H9 (cell line): ENCODE measurements at regions not wholly inside any gene's neighbourhood (a gene's known extent, or its start where the extent isn't known, plus 50 kb on each side); places are given as distances from the start of the nearest gene placed in this dataset.

Experiments
- DNase-seq: peaks from one replicate; pipeline ENCODE4 v3.0.0-alpha.2; 2017
- H2AFZ ChIP-seq: one replicate; pipeline ENCODE4 v1.6.1; 2013; ENCODE audit warnings: mild to moderate bottlenecking, low read length, control low read depth, moderate library complexity
- H2AK5ac ChIP-seq: 2 replicates; pipeline ENCODE4 v1.6.1; 2013; ENCODE audit warnings: low read length, control low read depth, mixed read lengths; ENCODE audit not compliant: insufficient read length
- H2BK120ac ChIP-seq: one replicate; pipeline ENCODE4 v1.6.1; 2013; ENCODE audit warnings: low read depth, mild to moderate bottlenecking, low read length, control low read depth, inconsistent platforms; ENCODE audit not compliant: poor library complexity, severe bottlenecking
- H2BK12ac ChIP-seq: 2 replicates; pipeline ENCODE4 v1.6.1; 2013; ENCODE audit warnings: low read length, control low read depth, mixed read lengths, low read depth; ENCODE audit not compliant: insufficient read length
- H2BK15ac ChIP-seq: 2 replicates; pipeline ENCODE4 v1.6.1; 2013; ENCODE audit warnings: low read depth, low read length, control low read depth
- H2BK20ac ChIP-seq: one replicate; pipeline ENCODE4 v1.6.1; 2013; ENCODE audit warnings: low read depth, mild to moderate bottlenecking, low read length, control low read depth, inconsistent platforms; ENCODE audit not compliant: poor library complexity, severe bottlenecking
- H2BK5ac ChIP-seq: 2 replicates; pipeline ENCODE4 v1.6.1; 2013; ENCODE audit warnings: low read length, control low read depth, mixed read lengths; ENCODE audit not compliant: insufficient read length
- H3K14ac ChIP-seq: 2 replicates; pipeline ENCODE4 v1.6.1; 2013; ENCODE audit warnings: low read length, control low read depth; ENCODE audit not compliant: insufficient read depth
- H3K18ac ChIP-seq: 2 replicates; pipeline ENCODE4 v1.6.1; 2013; ENCODE audit warnings: low read depth, mild to moderate bottlenecking, mixed read lengths, low read length, control low read depth; ENCODE audit not compliant: insufficient read length
- H3K23ac ChIP-seq: 2 replicates; pipeline ENCODE4 v1.6.1; 2013; ENCODE audit warnings: low read length, control low read depth, mixed read lengths, low read depth; ENCODE audit not compliant: insufficient read length
- H3K23me2 ChIP-seq: 2 replicates; pipeline ENCODE4 v1.6.1; 2013; ENCODE audit warnings: low read depth, mild to moderate bottlenecking, mixed read lengths, low read length, control low read depth; ENCODE audit not compliant: insufficient read length, poor library complexity, severe bottlenecking
- H3K27ac ChIP-seq: 2 replicates; pipeline ENCODE4 v1.5.1; 2013; ENCODE audit warnings: low read length, control low read depth, mixed read lengths, low read depth; ENCODE audit not compliant: insufficient read length
- H3K27me3 ChIP-seq: 2 replicates; pipeline ENCODE4 v1.6.1; 2013; ENCODE audit warnings: low read length, control low read depth, inconsistent platforms; ENCODE audit not compliant: insufficient read depth
- H3K4ac ChIP-seq: 2 replicates; pipeline ENCODE4 v1.6.1; 2013; ENCODE audit warnings: low read depth, mild to moderate bottlenecking, control low read depth, inconsistent platforms, low read length, moderate library complexity
- H3K4me1 ChIP-seq: 2 replicates; pipeline ENCODE4 v1.6.1; 2013; ENCODE audit warnings: low read length, control low read depth, inconsistent platforms; ENCODE audit not compliant: insufficient read depth
- H3K4me2 ChIP-seq: 2 replicates; pipeline ENCODE4 v1.6.1; 2013; ENCODE audit warnings: low read length, control low read depth, mixed read lengths; ENCODE audit not compliant: insufficient read length, insufficient read depth
- H3K56ac ChIP-seq: 2 replicates; pipeline ENCODE4 v1.6.1; 2013; ENCODE audit warnings: low read depth, mild to moderate bottlenecking, mixed read lengths, low read length, control low read depth; ENCODE audit not compliant: insufficient read length
- H3K79me1 ChIP-seq: 2 replicates; pipeline ENCODE4 v1.6.1; 2013; ENCODE audit warnings: low read depth, mild to moderate bottlenecking, moderate library complexity, low read length, control low read depth, inconsistent platforms; ENCODE audit not compliant: insufficient read depth, poor library complexity, severe bottlenecking
- H3K79me2 ChIP-seq: 2 replicates; pipeline ENCODE4 v1.6.1; 2013; ENCODE audit warnings: low read length, control low read depth, inconsistent platforms; ENCODE audit not compliant: insufficient read depth
- H3K9ac ChIP-seq: 2 replicates; pipeline ENCODE4 v1.6.1; 2013; ENCODE audit warnings: low read length, control low read depth, mixed read lengths; ENCODE audit not compliant: insufficient read length; ENCODE audit errors: extremely low read depth
- H3K9me3 ChIP-seq: one replicate; pipeline ENCODE4 v1.6.1; 2013; ENCODE audit warnings: low read depth, low read length, inconsistent platforms; ENCODE audit not compliant: control insufficient read depth
- H3T11ph ChIP-seq: one replicate; pipeline ENCODE4 v1.6.1; 2013; ENCODE audit warnings: mild to moderate bottlenecking, low read length, control low read depth, inconsistent platforms
- H4K20me1 ChIP-seq: one replicate; pipeline ENCODE4 v1.6.1; 2013; ENCODE audit not compliant: control insufficient read depth, insufficient read length, insufficient read depth
- H4K5ac ChIP-seq: 2 replicates; pipeline ENCODE4 v1.6.1; 2013; ENCODE audit warnings: low read depth, mild to moderate bottlenecking, mixed read lengths, low read length, control low read depth; ENCODE audit not compliant: insufficient read length
- H4K8ac ChIP-seq: replicated peaks from 2 replicates; pipeline ENCODE4 v1.6.1; 2013; ENCODE audit warnings: low read length, control low read depth, mixed read lengths, low read depth; ENCODE audit not compliant: insufficient read length
- H4K91ac ChIP-seq: 2 replicates; pipeline ENCODE4 v1.6.1; 2013; ENCODE audit warnings: low read depth, mild to moderate bottlenecking, moderate library complexity, mixed read lengths, low read length, control low read depth; ENCODE audit not compliant: insufficient read length
- H3K27ac Mint-ChIP-seq, 3 experiments: 2 replicates in 2 of 3; 3 replicates in 1 of 3; pipeline ENCODE4 v1.8.0; 2020 to 2021; ENCODE audit warnings: mixed read lengths in 3 of 3, mild to moderate bottlenecking in 1 of 3, moderate library complexity in 1 of 3
- H3K27me3 Mint-ChIP-seq: 2 replicates; pipeline ENCODE4 v1.8.0; 2021; ENCODE audit warnings: low read depth, mild to moderate bottlenecking, moderate library complexity, mixed read lengths
- H3K36me3 Mint-ChIP-seq, 3 experiments: 2 replicates in 2 of 3; 3 replicates in 1 of 3; pipeline ENCODE4 v1.8.0; 2020 to 2021; ENCODE audit warnings: low read depth in 3 of 3, mixed read lengths in 3 of 3; ENCODE audit not compliant: insufficient read depth in 1 of 3
- H3K4me1 Mint-ChIP-seq, 2 experiments: 2 replicates each; pipeline ENCODE4 v1.8.0; 2020; ENCODE audit warnings: mixed read lengths in 2 of 2
- H3K4me3 Mint-ChIP-seq, 2 experiments: 2 replicates in 1 of 2; 3 replicates in 1 of 2; pipeline ENCODE4 v1.8.0; 2020 to 2021; ENCODE audit warnings: mild to moderate bottlenecking in 2 of 2, mixed read lengths in 2 of 2, moderate library complexity in 1 of 2
- H3K9me3 Mint-ChIP-seq, 2 experiments: 2 replicates in 1 of 2; 3 replicates in 1 of 2; pipeline ENCODE4 v1.8.0; 2020; ENCODE audit warnings: mild to moderate bottlenecking in 2 of 2, mixed read lengths in 2 of 2, moderate library complexity in 1 of 2
- CTCF ChIP-seq: fragments of 200-600 bp; sonication (generic); conservative IDR thresholded peaks from 3 replicates; pipeline ENCODE4 v1.8.0; 2021; ENCODE audit warnings: antibody characterized with exemption, mild to moderate bottlenecking
- WGBS: extraction: QIAGEN DNeasy Blood & Tissue Kit; methylation state at CpG from one replicate; pipeline ENCODE4 v1.1.7; 2013; ENCODE audit warnings: missing lambda C conversion rate, low lambda C conversion rate, mixed read lengths; ENCODE audit not compliant: insufficient read length; ENCODE audit errors: extremely low coverage; 5-methylcytosine and 5-hydroxymethylcytosine counted together

GRCh38 chr2:160917850-160918249 is 242.4 kb upstream of the TANK start:
- Mint-ChIP-seq H3K27ac (no peak overlapping the region), H3K27me3 (peaks cover 42% of the 10 kb centered on the region), H3K9me3 (peaks cover 10 to 15% of the 10 kb centered on the region in 2 experiments), H3K4me3 (no peak overlapping the region), H3K36me3 (peaks cover 0 to 15% (median 2%) of the 10 kb centered on the region in 3 experiments; a peak in 5 of 7 replicates), H3K4me1 (peaks cover 24 to 37% of the 10 kb centered on the region in 2 experiments)
- Histone ChIP-seq H2AK5ac (no peak overlapping the region), H3K79me1 (no peaks in the 10 kb centered on the region), H3K23me2 (no peaks in the 10 kb centered on the region), H3K18ac (no peak overlapping the region), H2BK120ac (no peak overlapping the region), H3K9me3 (no peaks in the 10 kb centered on the region), H3K4ac (no peak overlapping the region), H3K4me1 (0 out of 2 replicates have a peak, but pooled peaks cover 2% of the 10 kb centered on the region), H3K23ac (no peak overlapping the region), H2BK5ac (no peak overlapping the region), H2BK20ac (no peak overlapping the region), H4K8ac (no peak overlapping the region), H2BK15ac (no peak overlapping the region), H3T11ph (no peak overlapping the region), H3K27me3 (peaks cover 3% of the 10 kb centered on the region; the same call in 1 of the 2 replicates), H3K9ac (no peak overlapping the region), H4K91ac (no peak overlapping the region), H3K79me2 (no peaks in the 10 kb centered on the region), H3K14ac (no peak overlapping the region), H3K27ac (no peak overlapping the region), H4K20me1 (no peaks in the 10 kb centered on the region), H4K5ac (no peak overlapping the region), H3K56ac (no peak overlapping the region), H2AFZ (no peak overlapping the region), H3K4me2 (no peak overlapping the region), H2BK12ac (no peak overlapping the region)
- TF ChIP-seq CTCF = no peak
- no peak for DNase-seq
- WGBS = no CpG with 5 or more reads among the region's 3 CpGs
